UCSD-AML1 (cell line): ENCODE measurements at regions not wholly inside any gene's neighbourhood (a gene's known extent, or its start where the extent isn't known, plus 50 kb on each side); places are given as distances from the start of the nearest gene placed in this dataset.

Experiments used
- DNase-seq: peaks from one replicate; lab custom pipeline; 2025; ENCODE audit not compliant: unreplicated experiment; lab: John Stamatoyannopoulos, UW

- no peak for DNase-seq
These were observed 264.6 kb downstream of the TMEM167A start for GRCh38 chr5:82812575-82812974.

DNA sequence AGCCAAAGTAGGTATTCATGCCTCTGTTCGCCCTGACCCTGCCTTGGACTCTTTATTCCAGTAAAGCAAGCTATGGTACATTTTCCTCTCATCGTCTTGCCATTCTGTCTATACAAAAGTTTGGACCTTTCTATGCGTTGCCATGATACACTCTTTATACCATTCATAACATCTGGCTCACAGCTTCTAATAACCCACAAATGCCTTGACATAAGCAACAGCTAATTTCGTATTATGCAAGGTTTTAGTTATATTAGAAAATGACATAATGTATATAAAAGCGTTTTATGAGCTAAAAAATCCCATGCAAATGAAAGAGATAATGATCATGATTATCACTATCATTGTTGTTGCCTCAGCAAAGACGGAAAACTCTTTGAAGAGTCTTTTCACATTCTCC, 265.7 kb downstream of the TMEM167A start:
- DNase-seq, result no peak

- no peak for DNase-seq
These were observed 267.6 kb downstream of the TMEM167A start for GRCh38 chr5:82809420-82810143.

GRCh38 chr5:82808960-82809359, 268.2 kb downstream of the TMEM167A start:
- no peak for DNase-seq

DNA sequence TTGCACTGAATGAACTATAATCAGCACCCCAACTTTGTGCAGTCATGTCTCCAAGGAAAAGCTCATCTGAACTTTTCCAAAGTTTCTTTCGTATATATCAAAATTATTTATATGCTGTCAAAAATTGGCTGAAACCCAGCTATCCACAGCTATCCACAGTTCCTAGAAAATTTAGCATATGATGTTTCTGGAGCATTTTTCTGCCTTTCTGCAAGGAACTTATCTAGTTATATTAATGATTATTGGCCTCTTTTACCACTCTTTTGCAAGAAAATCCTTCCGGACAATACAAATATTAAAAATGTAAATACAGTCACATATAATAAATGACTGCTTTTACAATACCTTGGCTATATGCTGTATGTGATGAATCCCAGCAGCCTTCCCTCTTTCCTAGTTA, 270.2 kb downstream of the TMEM167A start:
- no peak for DNase-seq

- DNase-seq, result no peak
These were observed 270.7 kb downstream of the TMEM167A start for GRCh38 chr5:82806513-82806912.

- DNase-seq, result no peak
These were observed 273.0 kb downstream of the TMEM167A start for GRCh38 chr5:82804155-82804690.

GRCh38 chr5:82802954-82803353, 274.2 kb downstream of the TMEM167A start:
- DNase-seq, result no peak

GRCh38 chr5:82800826-82801225, 276.4 kb downstream of the TMEM167A start:
- no peak for DNase-seq

- no peak for DNase-seq
These were observed 277.7 kb downstream of the TMEM167A start for GRCh38 chr5:82799361-82800077.

- no peak for DNase-seq
These were observed 278.5 kb downstream of the TMEM167A start for GRCh38 chr5:82798676-82799075.

GRCh38 chr5:82796643-82797416, 280.4 kb downstream of the TMEM167A start:
- no peak for DNase-seq

DNA sequence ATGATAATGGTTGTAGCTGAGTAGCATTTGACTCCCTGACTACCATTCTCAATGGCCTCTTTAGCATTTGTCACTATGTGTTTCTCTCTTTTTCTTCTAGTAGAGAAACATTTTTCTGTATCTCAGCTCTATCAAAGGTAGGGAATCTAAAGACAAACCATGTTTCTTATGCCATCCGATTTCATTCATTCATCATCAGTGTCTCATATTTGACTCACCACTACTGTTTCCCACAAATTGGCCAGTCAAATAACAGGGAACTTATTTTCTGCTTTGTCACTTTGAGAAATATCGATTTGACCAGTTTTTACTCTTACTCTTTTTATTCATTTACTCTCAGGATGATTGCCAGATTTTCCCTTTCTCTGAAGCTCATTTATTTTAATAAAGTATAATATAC, 282.3 kb downstream of the TMEM167A start:
- DNase-seq, result no peak

GRCh38 chr5:82793808-82794419, 283.3 kb downstream of the TMEM167A start:
- no peak for DNase-seq

DNA sequence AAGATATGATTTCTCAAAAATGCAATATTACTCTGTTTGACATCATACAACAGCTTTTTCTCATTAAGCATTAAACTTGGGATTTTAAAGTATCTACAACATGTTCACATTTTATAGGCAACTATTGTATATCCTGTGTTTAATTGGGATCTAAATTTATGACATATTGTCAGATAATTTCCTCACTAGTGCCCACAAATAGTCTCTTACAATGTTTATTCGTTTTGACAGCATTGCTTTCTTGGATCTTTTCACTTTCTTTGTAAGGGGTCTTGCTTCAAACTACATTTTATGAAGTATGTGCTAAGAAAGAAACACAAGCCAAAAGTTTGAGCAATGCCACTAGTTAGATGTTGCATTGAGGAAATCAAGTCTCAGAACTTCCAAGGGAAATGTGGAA, 285.1 kb downstream of the TMEM167A start:
- DNase-seq, result no peak

GRCh38 chr5:82789095-82789494, 288.1 kb downstream of the TMEM167A start:
- no peak for DNase-seq

GRCh38 chr5:82786748-82787147, 290.4 kb downstream of the TMEM167A start:
- no peak for DNase-seq

- DNase-seq, result no peak
These were observed 291.2 kb downstream of the TMEM167A start for GRCh38 chr5:82785882-82786509.

GRCh38 chr5:82785456-82785855, 291.7 kb downstream of the TMEM167A start:
- DNase-seq, result no peak

GRCh38 chr5:82784521-82784920, 292.7 kb downstream of the TMEM167A start:
- no peak for DNase-seq

GRCh38 chr5:82777106-82777505, 300.1 kb downstream of the TMEM167A start:
- no peak for DNase-seq
